K562 (cell line): ENCODE measurements at regions not wholly inside any gene's neighbourhood (a gene's known extent, or its start where the extent isn't known, plus 50 kb on each side); places are given as distances from the start of the nearest gene placed in this dataset.

Experiments
- ATAC-seq: fragments of 200-7000 bp; cut with Tn5 transposase; 3 replicates; pipeline ENCODE4 v1.9.1; 2020; ENCODE audit warnings: moderate library complexity
- BruUV-seq: library from RNA; stranded (reverse); fragments of 400-500 nt; replicated peaks from 2 replicates; lab custom pipeline; 2021; lab: Mats Ljungman, UMichigan
- CTCF ChIA-PET: fragments of 300-600 bp; formaldehyde crosslinking; extraction: SDS; loops from one replicate; lab custom pipeline; 2021; ENCODE audit warnings: low intra/inter-chr PET ratio; lab: Yijun Ruan, JAX
- POLR2A ChIA-PET: fragments of 300-600, 350-650 bp; sonication (Branson Sonifier 250); formaldehyde crosslinking; extraction: SDS; loops from one replicate; lab custom pipeline; 2021; ENCODE audit warnings: antibody characterized with exemption, inconsistent platforms; lab: Yijun Ruan, JAX
- DNase-seq, 4 experiments: peaks; one replicate each; pipeline versions ENCODE4 v3.0.0 to v3.0.0-alpha.2; 2011 to 2018; ENCODE audit warnings: low spot score in 3 of 4, mixed read lengths in 3 of 4; ENCODE audit errors: extremely low read depth in 1 of 4
- FAIRE-seq: peaks from 2 replicates; lab custom pipeline; 2011; peaks lifted over from hg19 to GRCh38; lab: Jason Lieb, UNC
- H2AFZ ChIP-seq: 2 replicates; pipeline ENCODE4 v1.6.0; 2011; ENCODE audit warnings: low read depth, low read length, control low read depth, inconsistent platforms
- H3K27ac ChIP-seq: fragments of 200-600 bp; 3 replicates; pipeline ENCODE4 v1.8.0; 2011; ENCODE audit warnings: low read depth, mild to moderate bottlenecking, control low read depth, inconsistent platforms, low read length, moderate library complexity, mixed read lengths; ENCODE audit errors: extremely low read depth
- H3K27me3 ChIP-seq, 2 experiments: fragments of 300-600 bp in 1 of 2; 2 replicates in 1 of 2; 3 replicates in 1 of 2; pipeline versions ENCODE4 v1.6.0 to v1.8.0; 2011; ENCODE audit warnings: inconsistent platforms in 2 of 2, low read length in 2 of 2, mild to moderate bottlenecking in 1 of 2, mixed read lengths in 1 of 2, moderate library complexity in 1 of 2; ENCODE audit not compliant: control insufficient read depth in 2 of 2, insufficient read depth in 2 of 2
- H3K36me3 ChIP-seq: fragments of 300-600 bp; 3 replicates; pipeline ENCODE4 v1.8.0; 2011; ENCODE audit warnings: mild to moderate bottlenecking, low read length, inconsistent platforms; ENCODE audit not compliant: control insufficient read depth, insufficient read depth
- H3K4me1 ChIP-seq, 2 experiments: fragments of 200-600 bp in 1 of 2; replicated peaks in 1 of 2; 2 replicates in 1 of 2; 3 replicates in 1 of 2; pipeline versions ENCODE4 v1.5.1 to v1.8.0; 2011; ENCODE audit warnings: inconsistent platforms in 2 of 2, low read length in 2 of 2, mild to moderate bottlenecking in 1 of 2, mixed read lengths in 1 of 2, moderate library complexity in 1 of 2; ENCODE audit not compliant: control insufficient read depth in 2 of 2, insufficient read depth in 2 of 2
- H3K4me2 ChIP-seq: 2 replicates; pipeline ENCODE4 v1.6.1; 2011; ENCODE audit warnings: low read length, control low read depth, inconsistent platforms, mixed read lengths; ENCODE audit not compliant: insufficient read depth
- H3K4me3 ChIP-seq: fragments of 200-600 bp; sonication (generic), shearing (Covaris generic); 2 replicates; pipeline ENCODE4 v1.5.1; 2016; ENCODE audit warnings: control low read depth, inconsistent platforms
- H3K79me2 ChIP-seq: fragments of 200-600 bp; 3 replicates; pipeline ENCODE4 v1.8.0; 2011; ENCODE audit warnings: low read length, inconsistent platforms; ENCODE audit not compliant: control insufficient read depth, insufficient read depth
- H3K9ac ChIP-seq, 2 experiments: 2 replicates each; pipeline versions ENCODE4 v1.6.0 to v1.6.1; 2011; ENCODE audit warnings: low read depth in 2 of 2, low read length in 2 of 2, control low read depth in 1 of 2, inconsistent platforms in 1 of 2, mild to moderate bottlenecking in 1 of 2, mixed read lengths in 1 of 2; ENCODE audit not compliant: insufficient read depth in 1 of 2
- H3K9me1 ChIP-seq: one replicate; pipeline ENCODE4 v1.6.0; 2011; ENCODE audit warnings: inconsistent platforms, mild to moderate bottlenecking, low read length, moderate library complexity; ENCODE audit not compliant: control insufficient read depth, insufficient read depth
- H3K9me3 ChIP-seq: replicated peaks from 2 replicates; pipeline ENCODE4 v1.5.1; 2011; ENCODE audit warnings: low read depth, low read length, inconsistent platforms; ENCODE audit not compliant: control insufficient read depth, insufficient read depth
- H4K20me1 ChIP-seq: replicated peaks from 2 replicates; pipeline ENCODE4 v1.6.1; 2011; ENCODE audit warnings: low read length, inconsistent platforms, mixed read lengths; ENCODE audit not compliant: control insufficient read depth, insufficient read depth
- ARID4B ChIP-seq: sonication (generic); formaldehyde crosslinking; IDR thresholded peaks from 2 replicates; pipeline ENCODE4 v1.8.0; 2022; ENCODE audit warnings: mild to moderate bottlenecking, missing genetic modification reagents
- BRD9 ChIP-seq: fragments of 450-650 bp; IDR thresholded peaks from 2 replicates; pipeline ENCODE4 v1.6.1; 2018; ENCODE audit warnings: low read depth; ENCODE audit not compliant: partially characterized antibody
- HBP1 ChIP-seq: fragments of 450-650 bp; formaldehyde crosslinking; IDR thresholded peaks from 2 replicates; pipeline ENCODE4 v1.4.0; 2022; ENCODE audit warnings: missing genetic modification characterization
- HDAC3 ChIP-seq: fragments of 450-650 bp; IDR thresholded peaks from 2 replicates; pipeline ENCODE4 v1.6.1; 2018; ENCODE audit warnings: borderline replicate concordance, mild to moderate bottlenecking, moderate library complexity; ENCODE audit not compliant: partially characterized antibody
- ILK ChIP-seq: fragments of 450-650 bp; IDR thresholded peaks from 2 replicates; pipeline ENCODE4 v1.6.1; 2016; ENCODE audit warnings: missing genetic modification characterization, low read depth, mild to moderate bottlenecking, missing compliant biosample characterization, moderate library complexity, borderline replicate concordance
- MAFF ChIP-seq: IDR thresholded peaks from 2 replicates; pipeline ENCODE4 v1.6.1; 2012; ENCODE audit warnings: low read length, improper control_type of control experiment
- NFE2 ChIP-seq: IDR thresholded peaks from 2 replicates; pipeline ENCODE4 v1.6.1; 2014; ENCODE audit warnings: antibody characterized with exemption, low read depth
- TBL1XR1 ChIP-seq, 2 experiments: IDR thresholded peaks; 2 replicates each; pipeline ENCODE4 v1.6.1; 2012; ENCODE audit warnings: improper control_type of control experiment in 2 of 2, low read length in 2 of 2, mild to moderate bottlenecking in 1 of 2
- YY1 ChIP-seq, 3 experiments: IDR thresholded peaks; 2 replicates each; pipeline ENCODE4 v1.6.1; 2011; ENCODE audit warnings: low read length in 2 of 3, mild to moderate bottlenecking in 2 of 3, moderate library complexity in 2 of 3, borderline replicate concordance in 1 of 3, control low read depth in 1 of 3, low read depth in 1 of 3; ENCODE audit not compliant: insufficient read depth in 3 of 3, insufficient replicate concordance in 2 of 3, control insufficient read depth in 1 of 3, insufficient read length in 1 of 3; ENCODE audit errors: extremely low read depth in 1 of 3
- ZBED1 ChIP-seq: IDR thresholded peaks from 2 replicates; pipeline ENCODE4 v1.6.1; 2014
- ZNF668 ChIP-seq: fragments of 250-450 bp; sonication (Bioruptor Pico); IDR thresholded peaks from 2 replicates; pipeline ENCODE4 v1.8.0; 2022; ENCODE audit warnings: mild to moderate bottlenecking, inconsistent platforms
- WGBS: fragments of 100-300 bp; shearing (Covaris generic); methylation state at CpG from one replicate; pipeline ENCODE4 v1.1.6; 2016; ENCODE audit warnings: low coverage, mixed read lengths; ENCODE audit not compliant: insufficient coverage; ENCODE audit errors: missing lambda C conversion rate; 5-methylcytosine and 5-hydroxymethylcytosine counted together
- in situ Hi-C: fragments of 300-500 bp; cut with MboI; formaldehyde crosslinking; loops from 4 replicates; pipeline ENCODE4 v1.15.0; 2018; ENCODE audit warnings: inconsistent platforms, mixed read lengths
- intact Hi-C: fragments of 100-400 bp; cut with micrococcal nuclease; formaldehyde crosslinking; loops from 2 replicates; pipeline ENCODE4 v1.14.2; 2022

GRCh38 chr6:167668754-167669552 lies 157.8 kb upstream of the AFDN start:
- H3K4me1 ChIP-seq = no peaks in the 10 kb centered on the region
- no peak overlapping the region for H3K4me3 ChIP-seq
- no peak overlapping the region for H2AFZ ChIP-seq
- WGBS = 2% methylated on average over 20 of the region's 21 CpGs
- H4K20me1 ChIP-seq = peaks cover 14% of the 10 kb centered on the region; the same call in 1 of the 2 replicates
- FAIRE-seq (no peak), ATAC-seq (no peak), DNase-seq (no peak)
- TF ChIP-seq ILK (tag) = no peak
- no peak for TF ChIP-seq HDAC3
- no peak for TF ChIP-seq NFE2
- TF ChIP-seq MAFF = no peak
- TF ChIP-seq ARID4B (CRISPR knock-in tag) = no peak
- TF ChIP-seq BRD9 = no peak
- no peak for TF ChIP-seq ZNF668 (CRISPR knock-in tag)
- TF ChIP-seq TBL1XR1 (IDR thresholded peaks at IDR 0.05; ENCODE audit: low read length in 2 of 2) = no peak
- no peak for TF ChIP-seq ZBED1
- no peak for TF ChIP-seq YY1 (IDR thresholded peaks at IDR 0.05; ENCODE audit: borderline replicate concordance in 1 of 3, control insufficient read depth in 1 of 3, extremely low read depth in 1 of 3, insufficient read depth in 3 of 3, insufficient read length in 1 of 3, insufficient replicate concordance in 2 of 3, low read depth in 1 of 3, low read length in 2 of 3)
- no peak for TF ChIP-seq HBP1 (CRISPR knock-in tag)
- POLR2A ChIA-PET = no interaction called here
- H3K79me2 ChIP-seq = no peaks in the 10 kb centered on the region
- in situ Hi-C loops (no loop called here), intact Hi-C loops (no loop called here)
- no peak overlapping the region for H3K4me2 ChIP-seq
- no peak overlapping the region for H3K27ac ChIP-seq
- no peaks in the 10 kb centered on the region for H3K9me1 ChIP-seq
- no peaks in the 10 kb centered on the region for H3K36me3 ChIP-seq
- H3K9ac ChIP-seq = no peak overlapping the region
- no TSS peak for BruUV-seq
- H3K9me3 ChIP-seq = peaks cover 8% of the 10 kb centered on the region
- H3K27me3 ChIP-seq = peaks cover 42 to 71% of the 10 kb centered on the region in 2 experiments
- CTCF ChIA-PET = no interaction called here
